ENCODE measurements at regions not wholly inside any gene's neighbourhood (a gene's known extent, or its start where the extent isn't known, plus 50 kb on each side); places are given as distances from the start of the nearest gene placed in this dataset.

- ChIA-PET CTCF (no interaction called here), POLR2A (no interaction called here)
- H3K27ac Mint-ChIP-seq, result no peak overlapping the region
- no peak for DNase-seq
- intact Hi-C loops (cut with micrococcal nuclease), result no loop called here
- no peaks in the 10 kb centered on the region for H3K9me3 Mint-ChIP-seq
- H3K4me3 Mint-ChIP-seq, result no peak overlapping the region
- H3K4me1 Mint-ChIP-seq (ENCODE audit: low read depth), result peaks cover 30% of the 10 kb centered on the region
- no peak for TF ChIP-seq CTCF (IDR thresholded peaks at IDR 0.05)
- peaks cover 19% of the 10 kb centered on the region for H3K36me3 Mint-ChIP-seq (ENCODE audit: low read depth)
- ATAC-seq, result no peak
- no peaks in the 10 kb centered on the region for H3K27me3 Mint-ChIP-seq
Observed at GRCh38 chr6:144731229-144731628, 446.1 kb downstream of the UTRN start.

- POLR2A ChIA-PET, result no interaction called here
- no peak for TF ChIP-seq CTCF (IDR thresholded peaks at IDR 0.05)
- DNase-seq (no peak), ATAC-seq (no peak)
- no peaks in the 10 kb centered on the region for H3K4me1 Mint-ChIP-seq (ENCODE audit: low read depth)
- H3K27ac Mint-ChIP-seq, result no peak overlapping the region
- no peaks in the 10 kb centered on the region for H3K9me3 Mint-ChIP-seq
- no peaks in the 10 kb centered on the region for H3K27me3 Mint-ChIP-seq
- peaks cover 13% of the 10 kb centered on the region for H3K36me3 Mint-ChIP-seq (ENCODE audit: low read depth)
- CTCF ChIA-PET, result interaction anchor here (1.5 kb wide), 1 partner anchor 151 kb away, joined by 4 read pairs; no protein-coding TSS in a partner anchor
- no peak overlapping the region for H3K4me3 Mint-ChIP-seq
- intact Hi-C loops (cut with micrococcal nuclease), result no loop called here
Observed at GRCh38 chr6:144736763-144737162, 451.6 kb downstream of the UTRN start.

GRCh38 chr6:144737998-144738397 lies 452.9 kb downstream of the UTRN start:
- Mint-ChIP-seq H3K36me3 (ENCODE audit: low read depth) (peaks cover 8% of the 10 kb centered on the region), H3K4me3 (no peak overlapping the region), H3K27ac (no peak overlapping the region), H3K9me3 (no peaks in the 10 kb centered on the region), H3K27me3 (no peaks in the 10 kb centered on the region), H3K4me1 (ENCODE audit: low read depth) (no peaks in the 10 kb centered on the region)
- no peak for DNase-seq
- intact Hi-C loops (cut with micrococcal nuclease), result no loop called here
- ChIA-PET CTCF (interaction anchor here (1.2 to 1.5 kb wide), 2 partner anchors 11 to 152 kb away, joined by 3 to 4 read pairs; no protein-coding TSS in a partner anchor), POLR2A (no interaction called here)
- TF ChIP-seq CTCF (IDR thresholded peaks at IDR 0.05), result no peak
- no peak for ATAC-seq

GRCh38 chr6:144739873-144740272 lies 454.7 kb downstream of the UTRN start:
- H3K9me3 Mint-ChIP-seq, result no peaks in the 10 kb centered on the region
- no peak for TF ChIP-seq CTCF (IDR thresholded peaks at IDR 0.05)
- ChIA-PET POLR2A (no interaction called here), CTCF (no interaction called here)
- no peak overlapping the region for H3K4me3 Mint-ChIP-seq
- no peaks in the 10 kb centered on the region for H3K27me3 Mint-ChIP-seq
- H3K4me1 Mint-ChIP-seq (ENCODE audit: low read depth), result no peaks in the 10 kb centered on the region
- H3K36me3 Mint-ChIP-seq (ENCODE audit: low read depth), result peaks cover 5% of the 10 kb centered on the region
- no peak for DNase-seq
- intact Hi-C loops (cut with micrococcal nuclease), result no loop called here
- no peak for ATAC-seq
- H3K27ac Mint-ChIP-seq, result no peak overlapping the region

GRCh38 chr6:144741659-144742058 lies 456.5 kb downstream of the UTRN start:
- no peak for TF ChIP-seq CTCF (IDR thresholded peaks at IDR 0.05)
- Mint-ChIP-seq H3K36me3 (ENCODE audit: low read depth) (peaks cover 5% of the 10 kb centered on the region), H3K9me3 (no peaks in the 10 kb centered on the region), H3K27ac (no peak overlapping the region), H3K27me3 (no peaks in the 10 kb centered on the region), H3K4me1 (ENCODE audit: low read depth) (no peaks in the 10 kb centered on the region), H3K4me3 (no peak overlapping the region)
- DNase-seq (no peak), ATAC-seq (no peak)
- CTCF ChIA-PET, result no interaction called here
- POLR2A ChIA-PET, result no interaction called here
- intact Hi-C loops (cut with micrococcal nuclease), result no loop called here
